Medulla oblongata (tissue), 1 donor: ENCODE measurements at regions not wholly inside any gene's neighbourhood (a gene's known extent, or its start where the extent isn't known, plus 50 kb on each side); places are given as distances from the start of the nearest gene placed in this dataset.

Source experiments
- DNase-seq: peaks from one replicate; pipeline ENCODE4 v3.0.0-alpha.2; 2015; ENCODE audit errors: extremely low spot score

DNA sequence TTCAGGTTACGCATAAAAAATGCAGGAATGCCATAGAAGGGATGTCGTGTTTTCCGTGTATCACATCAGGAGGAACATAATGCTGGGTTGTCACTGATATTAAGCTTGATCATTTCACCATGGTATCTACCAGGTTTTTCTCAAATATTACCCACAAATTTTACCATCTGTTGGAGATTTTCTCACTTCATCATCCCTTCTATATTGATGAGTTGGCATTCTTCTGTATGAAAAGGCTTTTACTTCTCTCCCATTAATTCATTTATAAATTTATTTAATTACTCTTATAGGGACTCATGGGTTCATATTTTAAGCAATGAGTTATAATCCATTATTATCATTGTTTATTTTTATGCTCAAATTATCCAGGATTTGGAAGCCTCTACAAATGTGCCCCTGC, 608.2 kb downstream of the EPHA4 start:
- DNase-seq, result no peak

- DNase-seq, result no peak
These were observed 605.5 kb downstream of the EPHA4 start for GRCh38 chr2:220966636-220967035.

DNA sequence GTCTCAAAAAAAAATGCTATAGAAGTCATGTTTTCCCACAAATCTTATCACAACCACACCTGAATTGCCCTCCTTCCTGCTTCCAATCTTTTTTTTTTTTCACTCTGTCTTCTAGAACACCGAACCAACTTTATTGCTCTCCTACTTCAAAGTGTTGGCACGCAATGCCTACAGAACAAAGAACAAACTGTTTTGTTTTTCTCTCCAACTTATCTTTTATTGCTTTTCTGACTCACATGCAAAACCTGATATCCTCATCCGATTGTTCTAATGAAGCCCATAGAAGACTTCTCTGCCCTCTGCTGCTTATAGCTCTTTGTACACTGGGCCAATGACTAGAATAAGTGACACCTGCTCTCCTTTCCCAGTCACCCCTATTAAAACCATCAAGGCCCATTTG, 602.8 kb downstream of the EPHA4 start:
- DNase-seq, result no peak

DNA sequence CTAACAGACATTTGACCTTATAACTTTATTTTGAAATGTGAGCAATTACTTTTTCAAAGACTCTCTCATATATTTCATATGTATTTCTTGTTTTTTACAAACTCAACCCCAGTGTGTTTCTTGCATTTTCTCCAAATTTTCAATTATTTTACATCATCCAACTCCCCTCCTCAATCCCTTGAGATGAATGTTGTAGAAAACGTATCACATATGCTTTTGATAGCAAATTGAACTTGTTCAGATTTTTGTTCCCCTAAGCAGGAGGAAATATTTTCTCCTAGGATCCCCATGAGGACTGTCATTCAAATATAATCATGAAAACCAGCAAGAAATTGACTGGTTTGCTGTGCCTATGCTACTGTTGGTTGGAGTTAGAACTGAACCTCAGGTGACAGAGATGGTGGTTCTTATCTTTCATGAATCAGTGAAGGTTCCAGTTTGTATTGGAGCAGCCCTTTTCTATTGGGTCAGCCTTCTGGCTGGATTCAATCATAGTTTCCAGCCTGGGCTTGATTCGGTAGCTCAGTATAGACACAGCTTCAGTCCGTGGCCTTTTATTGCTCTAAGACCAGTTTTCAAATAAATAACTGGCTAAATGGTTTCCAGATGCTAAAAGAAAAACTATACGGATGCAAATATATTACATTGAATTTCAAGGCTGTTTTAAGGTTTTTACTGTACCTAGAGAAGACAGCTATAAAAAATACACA, 591.0 kb downstream of the EPHA4 start:
- no peak for DNase-seq

DNA sequence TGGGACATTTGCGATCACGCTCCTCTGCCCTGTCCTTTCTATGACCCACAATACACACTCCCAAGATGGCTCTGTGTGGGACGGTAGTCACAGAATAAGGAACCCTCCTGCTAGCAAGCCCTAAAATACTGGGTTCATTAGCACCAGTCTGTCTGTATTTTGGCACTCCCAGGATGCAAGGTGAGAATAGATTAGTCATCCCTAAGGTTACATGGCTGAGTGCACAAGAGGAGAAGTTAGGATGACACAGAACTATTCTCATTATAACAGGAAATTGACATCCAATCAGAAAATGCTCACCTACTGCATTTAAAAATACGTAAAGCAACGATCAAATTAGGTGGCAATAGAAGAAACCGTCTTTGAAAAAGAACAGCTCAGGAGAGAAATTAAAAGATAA, 590.2 kb downstream of the EPHA4 start:
- DNase-seq, result no peak

GRCh38 chr2:220985561-220985960, 586.5 kb downstream of the EPHA4 start:
- no peak for DNase-seq

- DNase-seq, result no peak
These were observed 584.3 kb downstream of the EPHA4 start for GRCh38 chr2:220987839-220988238.

DNA sequence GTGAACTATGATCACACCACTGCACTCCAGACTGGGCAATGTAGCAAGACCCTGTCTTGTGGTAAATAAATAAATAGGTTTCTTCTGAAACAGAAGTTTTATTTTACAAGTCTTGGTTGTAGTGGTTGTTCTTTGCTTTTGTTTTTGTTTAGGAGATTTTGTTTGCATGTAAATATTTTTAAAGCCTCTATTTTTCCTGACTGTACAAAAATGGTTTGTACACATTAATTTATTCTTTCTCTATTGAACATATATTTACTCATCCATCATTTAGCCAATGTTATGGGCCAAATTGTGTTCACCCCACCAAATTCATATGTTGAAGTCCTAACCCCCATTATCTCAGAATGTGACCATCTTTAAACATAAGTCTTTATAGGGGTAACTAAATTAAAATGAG, 580.1 kb downstream of the EPHA4 start:
- no peak for DNase-seq

- no peak for DNase-seq
These were observed 577.3 kb downstream of the EPHA4 start for GRCh38 chr2:220994846-220995245.

DNA sequence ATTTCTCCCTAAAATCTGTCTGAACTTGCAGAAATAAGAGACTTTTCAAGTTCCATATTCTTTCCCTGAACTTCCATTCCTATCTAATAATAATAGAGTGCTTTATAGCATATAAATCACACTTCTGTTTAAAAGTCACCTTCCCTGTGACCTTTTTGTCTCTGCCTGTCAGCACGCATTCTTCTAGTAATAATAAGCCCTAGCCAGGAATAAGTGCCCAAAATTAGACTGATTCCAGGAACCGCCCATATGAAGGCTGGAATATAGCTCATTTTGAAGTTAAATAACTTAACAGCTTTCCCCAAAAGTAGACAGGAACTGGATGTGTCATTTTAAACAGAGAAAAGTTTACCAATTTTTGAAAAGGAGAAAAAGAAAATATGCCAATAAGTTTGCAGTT, 576.5 kb downstream of the EPHA4 start:
- no peak for DNase-seq

- DNase-seq, result no peak
These were observed 573.9 kb downstream of the EPHA4 start for GRCh38 chr2:220998156-220998555.

DNA sequence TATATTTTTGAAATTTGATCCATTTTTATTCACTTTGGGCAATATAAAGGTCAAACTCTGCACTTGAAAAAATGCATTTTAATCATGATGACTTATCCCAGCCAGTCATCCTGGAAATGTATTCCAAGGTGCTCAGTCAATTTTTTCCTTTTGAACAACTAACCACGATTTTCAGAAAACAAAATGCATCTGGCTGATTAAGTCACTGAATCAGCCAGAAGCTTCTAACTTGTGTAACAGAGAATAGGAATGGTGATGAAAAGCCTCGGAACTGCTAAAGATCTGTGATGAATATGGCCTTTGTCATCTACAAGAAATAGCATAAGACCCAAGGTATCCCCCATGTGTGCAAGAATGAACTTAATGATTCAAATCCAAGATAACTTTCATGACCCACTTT, 572.7 kb downstream of the EPHA4 start:
- DNase-seq, result no peak

DNA sequence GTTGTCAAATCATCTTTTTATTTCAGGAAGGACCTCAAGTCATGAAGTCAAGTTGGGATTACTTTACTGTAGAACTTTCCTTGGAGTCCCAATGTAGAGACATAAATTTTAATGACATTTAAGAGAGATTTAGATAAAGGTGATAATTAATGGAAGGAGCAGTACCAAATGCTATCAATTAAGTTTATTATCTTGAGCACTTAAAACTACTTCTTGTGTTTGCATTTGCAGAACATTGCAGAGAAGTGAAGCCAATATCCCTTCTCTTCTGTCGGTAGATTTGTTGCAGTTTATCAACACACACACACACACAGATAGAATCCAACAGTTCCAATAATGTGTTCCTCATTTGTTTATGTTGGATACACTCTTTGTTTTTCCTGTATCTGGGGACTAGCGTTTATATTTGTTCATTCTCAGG, 570.7 kb downstream of the EPHA4 start:
- DNase-seq, result no peak

DNA sequence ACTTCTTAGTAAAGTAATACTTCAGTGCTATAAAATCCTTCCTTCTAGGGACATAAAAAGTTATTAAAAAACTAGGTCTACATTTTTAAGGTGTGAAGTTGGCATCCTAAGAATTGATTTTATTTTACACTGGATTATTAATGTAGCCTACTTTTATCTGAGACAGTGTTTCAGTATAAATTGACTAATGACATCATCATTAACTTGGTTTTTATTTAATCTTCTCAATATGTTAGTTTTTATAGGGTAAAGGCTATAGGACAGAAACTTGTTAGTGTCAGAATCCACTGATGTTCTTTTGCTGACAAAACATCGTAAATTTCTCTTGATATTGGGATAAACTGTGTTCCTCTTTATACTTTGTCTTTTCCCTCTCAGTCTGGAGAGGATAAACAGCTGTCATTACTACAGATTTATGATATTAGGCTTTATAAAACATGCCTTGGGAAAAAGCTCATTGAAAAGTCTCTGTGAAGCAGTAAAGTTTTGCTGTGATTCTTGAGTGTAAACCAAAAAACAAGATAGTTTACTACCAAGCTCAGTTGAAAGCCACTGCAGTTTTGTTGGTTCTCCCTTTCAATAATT, 569.9 kb downstream of the EPHA4 start:
- DNase-seq, result no peak

GRCh38 chr2:221005338-221005737, 566.8 kb downstream of the EPHA4 start:
- no peak for DNase-seq

GRCh38 chr2:221006084-221006483, 566.0 kb downstream of the EPHA4 start:
- DNase-seq, result no peak

GRCh38 chr2:221016551-221016950, 555.6 kb downstream of the EPHA4 start:
- DNase-seq, result no peak

GRCh38 chr2:221018262-221018661, 553.8 kb downstream of the EPHA4 start:
- DNase-seq, result no peak

DNA sequence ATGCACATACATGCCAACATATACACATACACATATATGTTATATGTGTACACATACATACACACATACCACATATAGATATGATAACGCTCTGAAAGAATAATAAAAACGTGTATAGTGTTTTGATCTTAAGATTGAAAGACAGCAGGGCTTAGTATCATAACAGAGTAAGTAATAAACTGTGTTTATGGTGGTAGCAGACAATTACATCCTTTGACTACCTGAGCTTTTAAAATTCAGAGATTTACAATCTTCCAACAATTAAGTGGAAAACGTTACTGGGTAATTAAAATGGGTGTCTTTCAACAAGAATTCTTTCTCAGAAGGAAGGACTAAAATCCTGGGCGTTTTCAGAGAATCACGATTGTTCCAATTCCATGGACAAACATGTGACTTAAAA, 552.4 kb downstream of the EPHA4 start:
- no peak for DNase-seq

DNA sequence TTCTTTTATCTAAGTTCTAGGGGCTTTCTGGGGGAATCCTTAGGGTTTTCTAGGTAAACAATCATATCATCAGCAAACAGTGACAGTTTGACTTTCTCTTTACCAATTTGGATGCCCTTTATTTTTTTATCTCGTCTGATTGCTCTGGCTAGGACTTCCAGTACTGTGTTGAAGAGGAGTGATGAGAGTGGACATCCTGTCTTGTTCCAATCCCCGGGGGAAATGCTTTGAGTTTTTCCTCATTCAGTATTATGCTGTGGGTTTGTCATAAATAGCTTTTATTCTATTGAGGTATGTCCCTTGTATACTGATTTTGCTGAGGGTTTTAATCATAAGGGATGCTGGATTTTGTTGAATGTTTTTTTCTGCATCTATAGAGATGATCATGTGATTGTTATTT, 549.5 kb downstream of the EPHA4 start:
- no peak for DNase-seq

DNA sequence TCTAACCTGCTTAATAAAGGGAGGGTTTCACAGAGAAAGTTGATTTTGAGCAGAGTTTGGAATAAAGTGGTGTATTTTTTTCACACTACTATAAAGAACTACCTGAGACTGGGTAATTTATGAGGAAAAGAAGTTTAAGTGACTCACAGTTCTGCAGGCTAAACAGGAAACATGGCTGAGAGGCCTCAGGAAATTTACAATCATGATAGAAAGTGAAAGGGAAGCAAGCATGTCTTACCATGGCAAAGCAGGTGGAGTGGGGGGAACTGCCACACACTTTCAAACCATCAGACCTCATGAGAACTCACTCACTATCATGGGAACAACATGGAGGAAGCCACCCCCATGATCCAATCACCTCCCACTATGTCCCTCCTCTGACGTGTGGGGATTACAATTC, 546.7 kb downstream of the EPHA4 start:
- no peak for DNase-seq

DNA sequence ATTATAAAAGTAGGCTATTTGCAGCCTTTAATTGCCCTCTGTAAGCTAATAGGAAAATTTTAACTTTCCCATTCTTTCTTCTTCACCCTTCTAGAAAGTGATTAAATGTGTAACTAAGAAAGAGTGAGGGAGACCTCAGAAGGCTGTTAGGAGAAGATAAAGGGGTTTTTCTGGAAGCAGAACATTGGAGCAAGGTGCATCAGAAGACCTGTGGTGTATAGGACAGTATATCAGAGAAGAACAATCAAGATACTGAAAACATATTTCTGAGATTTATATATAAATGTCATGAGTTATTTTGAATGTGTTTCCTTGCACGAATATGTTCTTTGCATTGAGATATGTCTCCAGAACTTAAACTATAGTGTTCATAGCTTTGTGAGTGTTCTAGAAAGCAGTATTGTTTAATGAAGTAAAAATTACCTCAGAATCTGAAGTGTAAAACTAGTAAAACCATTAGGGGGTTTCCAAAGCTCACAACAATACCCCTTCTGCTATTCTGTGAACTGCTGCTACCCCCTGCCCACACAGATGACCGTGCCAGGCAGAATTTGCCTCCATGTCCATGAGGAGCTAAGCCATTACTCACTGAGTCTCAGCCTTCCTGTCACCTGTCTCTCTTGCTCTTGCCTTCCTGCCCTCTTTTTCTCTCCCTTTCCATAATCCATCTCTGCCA, 537.9 kb downstream of the EPHA4 start:
- DNase-seq, result no peak

GRCh38 chr2:221034973-221035372, 537.1 kb downstream of the EPHA4 start:
- no peak for DNase-seq
